Activated B cell treated with CpG ODN at 0.5 μM for 24 hours (primary cell): ENCODE measurements at regions not wholly inside any gene's neighbourhood (a gene's known extent, or its start where the extent isn't known, plus 50 kb on each side); places are given as distances from the start of the nearest gene placed in this dataset.

Experiments used
- ATAC-seq: fragments of 200-7000 bp; cut with Tn5 transposase; one replicate; pipeline ENCODE4 v1.10.0; 2021; ENCODE audit warnings: low read depth, mild to moderate bottlenecking, moderate library complexity
- CTCF ChIA-PET: fragments of 350-600 bp; sonication (Branson Sonifier 250); formaldehyde crosslinking; loops from one replicate; lab custom pipeline; 2021; ENCODE audit warnings: antibody characterized with exemption; lab: Charles Lee
- POLR2A ChIA-PET: fragments of 350-600 bp; sonication (Branson Sonifier 250); formaldehyde crosslinking; loops from one replicate; lab custom pipeline; 2021; ENCODE audit warnings: antibody characterized with exemption; lab: Charles Lee
- DNase-seq: peaks from one replicate; pipeline ENCODE4 v3.0.0; 2022
- H3K27ac Mint-ChIP-seq: one replicate; pipeline ENCODE4 v1.8.0; 2020; ENCODE audit warnings: mixed read lengths
- H3K27me3 Mint-ChIP-seq: one replicate; pipeline ENCODE4 v1.8.0; 2021; ENCODE audit warnings: mixed read lengths
- H3K36me3 Mint-ChIP-seq: one replicate; pipeline ENCODE4 v1.8.0; 2021; ENCODE audit warnings: low read depth, mixed read lengths
- H3K4me1 Mint-ChIP-seq: one replicate; pipeline ENCODE4 v1.8.0; 2021; ENCODE audit warnings: mixed read lengths
- H3K4me3 Mint-ChIP-seq: one replicate; pipeline ENCODE4 v1.8.0; 2020; ENCODE audit warnings: mild to moderate bottlenecking, mixed read lengths
- H3K9me3 Mint-ChIP-seq: one replicate; pipeline ENCODE4 v1.8.0; 2020; ENCODE audit warnings: mixed read lengths
- CTCF ChIP-seq: fragments of 200-600 bp; IDR thresholded peaks from one replicate; pipeline ENCODE4 v1.8.0; 2022; ENCODE audit warnings: antibody characterized with exemption, mild to moderate bottlenecking
- intact Hi-C: fragments of 100-400 bp; cut with micrococcal nuclease; formaldehyde crosslinking; loops from one replicate; pipeline ENCODE4 v1.15.1; 2024

GRCh38 chr3:157741607-157742006, 238.4 kb upstream of the VEPH1 start:
- CTCF ChIA-PET: no interaction called here
- Mint-ChIP-seq H3K9me3 (peaks cover 11% of the 10 kb centered on the region), H3K27me3 (no peaks in the 10 kb centered on the region), H3K4me3 (no peak overlapping the region), H3K4me1 (no peaks in the 10 kb centered on the region), H3K36me3 (no peaks in the 10 kb centered on the region), H3K27ac (no peak overlapping the region)
- intact Hi-C loops: no loop called here
- ATAC-seq: no peak
- no peak for TF ChIP-seq CTCF
- POLR2A ChIA-PET: no interaction called here
- DNase-seq: no peak

- Mint-ChIP-seq H3K27ac (no peak overlapping the region), H3K4me3 (no peak overlapping the region), H3K27me3 (no peaks in the 10 kb centered on the region), H3K36me3 (no peaks in the 10 kb centered on the region), H3K4me1 (no peaks in the 10 kb centered on the region), H3K9me3 (peaks cover 16% of the 10 kb centered on the region)
- no peak for TF ChIP-seq CTCF
- CTCF ChIA-PET: no interaction called here
- ATAC-seq (no peak), DNase-seq (no peak)
- POLR2A ChIA-PET: no interaction called here
- intact Hi-C loops: no loop called here
Measured at GRCh38 chr3:157738441-157738840, 235.2 kb upstream of the VEPH1 start.

- TF ChIP-seq CTCF: no peak
- no peaks in the 10 kb centered on the region for H3K36me3 Mint-ChIP-seq
- intact Hi-C loops: no loop called here
- POLR2A ChIA-PET: no interaction called here
- H3K9me3 Mint-ChIP-seq: peaks cover 8% of the 10 kb centered on the region
- no peak for DNase-seq
- no peak overlapping the region for H3K27ac Mint-ChIP-seq
- H3K27me3 Mint-ChIP-seq: no peaks in the 10 kb centered on the region
- ATAC-seq: no peak
- CTCF ChIA-PET: no interaction called here
- no peak overlapping the region for H3K4me3 Mint-ChIP-seq
- no peaks in the 10 kb centered on the region for H3K4me1 Mint-ChIP-seq
Measured at GRCh38 chr3:157718800-157719199, 215.6 kb upstream of the VEPH1 start.

GRCh38 chr3:157713101-157713500, 209.9 kb upstream of the VEPH1 start:
- H3K27me3 Mint-ChIP-seq: no peaks in the 10 kb centered on the region
- POLR2A ChIA-PET: no interaction called here
- ATAC-seq (no peak), DNase-seq (no peak)
- no peak overlapping the region for H3K27ac Mint-ChIP-seq
- no peaks in the 10 kb centered on the region for H3K4me1 Mint-ChIP-seq
- peaks cover 5% of the 10 kb centered on the region for H3K9me3 Mint-ChIP-seq
- CTCF ChIA-PET: no interaction called here
- TF ChIP-seq CTCF: no peak
- H3K36me3 Mint-ChIP-seq: no peaks in the 10 kb centered on the region
- H3K4me3 Mint-ChIP-seq: no peak overlapping the region
- intact Hi-C loops: no loop called here

GRCh38 chr3:157705258-157705657, 202.0 kb upstream of the VEPH1 start:
- ChIA-PET POLR2A (no interaction called here), CTCF (no interaction called here)
- Mint-ChIP-seq H3K27ac (no peak overlapping the region), H3K36me3 (no peaks in the 10 kb centered on the region), H3K4me1 (no peaks in the 10 kb centered on the region), H3K4me3 (no peak overlapping the region), H3K9me3 (no peaks in the 10 kb centered on the region), H3K27me3 (no peaks in the 10 kb centered on the region)
- no peak for TF ChIP-seq CTCF
- DNase-seq: no peak
- intact Hi-C loops: no loop called here
- ATAC-seq: no peak
